MM.1S (cell line): ENCODE measurements at regions not wholly inside any gene's neighbourhood (a gene's known extent, or its start where the extent isn't known, plus 50 kb on each side); places are given as distances from the start of the nearest gene placed in this dataset.

Source experiments
- CTCF ChIP-seq: fragments of 300-600 bp; sonication (generic); IDR thresholded peaks from 2 replicates; pipeline ENCODE4 v1.5.1; 2016; ENCODE audit warnings: antibody characterized with exemption, low read length, mixed read lengths
- EZH2 ChIP-seq: fragments of 300-600 bp; sonication (generic); optimal IDR thresholded peaks from 2 replicates; pipeline ENCODE3; 2017; ENCODE audit warnings: low read depth, mild to moderate bottlenecking, antibody characterized with exemption, low read length, mixed read lengths
- EZH2phosphoT487 ChIP-seq: fragments of 300-600 bp; sonication (generic); IDR thresholded peaks from 2 replicates; pipeline ENCODE4 v1.6.1; 2018; ENCODE audit warnings: antibody characterized with exemption, low read length

- TF ChIP-seq CTCF, result no peak
- no peak for TF ChIP-seq EZH2
- no peak for TF ChIP-seq EZH2phosphoT487
Measured at GRCh38 chr10:20406281-20407104, 490.6 kb downstream of the NEBL start.
